ENCODE measurements at regions not wholly inside any gene's neighbourhood (a gene's known extent, or its start where the extent isn't known, plus 50 kb on each side); places are given as distances from the start of the nearest gene placed in this dataset.

DNA sequence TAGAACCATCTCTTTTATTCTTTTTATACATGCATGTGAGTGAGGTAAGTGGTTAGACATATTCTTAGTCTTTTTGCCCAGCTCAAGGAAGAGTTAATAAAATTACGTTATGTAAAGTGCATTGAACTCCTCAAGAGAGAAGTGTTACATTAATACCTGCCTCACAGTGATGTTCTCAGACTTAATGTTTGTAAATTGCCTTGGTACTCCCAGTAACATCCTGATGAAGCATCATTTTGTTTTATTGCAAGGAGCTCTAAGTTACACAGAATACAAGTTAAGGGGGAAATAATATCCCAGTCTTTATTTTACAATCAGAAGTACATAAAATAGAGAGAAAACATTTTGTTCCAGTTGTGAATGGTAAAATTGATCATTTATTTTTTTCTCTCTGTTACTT, 89.5 kb upstream of the ARRDC3 start:
- no peaks in the 10 kb centered on the region for H3K4me1 ChIP-seq (ENCODE audit: low read length)
- H3K9ac ChIP-seq (ENCODE audit: low read length): no peak overlapping the region
- no peak overlapping the region for H2AFZ ChIP-seq (ENCODE audit: low read depth, low read length)

DNA sequence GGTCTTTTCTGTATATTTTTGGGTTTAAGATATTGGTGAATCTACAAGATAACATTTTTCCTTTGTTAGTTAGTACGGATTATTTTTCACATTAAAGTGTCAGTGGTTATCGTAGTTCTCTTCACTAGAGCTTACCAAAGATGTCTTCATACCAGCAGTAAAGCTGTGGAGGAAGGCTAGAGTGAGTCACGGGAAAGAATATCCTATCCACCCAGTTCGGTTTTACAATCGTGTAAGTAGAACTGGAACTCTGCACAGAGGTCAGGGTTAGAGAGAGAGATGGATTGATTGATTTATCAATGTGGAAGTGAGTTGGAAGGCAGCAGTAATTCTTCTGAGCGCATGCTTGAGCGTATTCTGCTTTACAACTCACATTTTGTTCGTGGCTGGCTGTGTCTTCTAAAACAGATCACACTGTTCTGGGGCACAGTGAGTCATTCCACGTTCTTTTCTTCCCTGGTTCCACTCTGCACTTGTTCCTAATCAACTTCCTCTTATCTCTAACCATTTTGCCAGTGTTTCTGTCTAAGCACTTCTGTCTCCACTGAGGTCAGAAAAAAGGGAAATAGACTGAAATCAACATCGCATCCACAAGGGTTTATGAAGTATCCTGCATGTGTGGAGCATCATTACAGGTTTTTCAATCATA, 86.5 kb upstream of the ARRDC3 start:
- no peak overlapping the region for H2AFZ ChIP-seq (ENCODE audit: low read depth, low read length)
- no peak overlapping the region for H3K27ac ChIP-seq (ENCODE audit: low read length)
- TF ChIP-seq EZH2phosphoT487 (IDR thresholded peaks at IDR 0.05; ENCODE audit: low read depth): no peak
- TF ChIP-seq, protein P1, sequence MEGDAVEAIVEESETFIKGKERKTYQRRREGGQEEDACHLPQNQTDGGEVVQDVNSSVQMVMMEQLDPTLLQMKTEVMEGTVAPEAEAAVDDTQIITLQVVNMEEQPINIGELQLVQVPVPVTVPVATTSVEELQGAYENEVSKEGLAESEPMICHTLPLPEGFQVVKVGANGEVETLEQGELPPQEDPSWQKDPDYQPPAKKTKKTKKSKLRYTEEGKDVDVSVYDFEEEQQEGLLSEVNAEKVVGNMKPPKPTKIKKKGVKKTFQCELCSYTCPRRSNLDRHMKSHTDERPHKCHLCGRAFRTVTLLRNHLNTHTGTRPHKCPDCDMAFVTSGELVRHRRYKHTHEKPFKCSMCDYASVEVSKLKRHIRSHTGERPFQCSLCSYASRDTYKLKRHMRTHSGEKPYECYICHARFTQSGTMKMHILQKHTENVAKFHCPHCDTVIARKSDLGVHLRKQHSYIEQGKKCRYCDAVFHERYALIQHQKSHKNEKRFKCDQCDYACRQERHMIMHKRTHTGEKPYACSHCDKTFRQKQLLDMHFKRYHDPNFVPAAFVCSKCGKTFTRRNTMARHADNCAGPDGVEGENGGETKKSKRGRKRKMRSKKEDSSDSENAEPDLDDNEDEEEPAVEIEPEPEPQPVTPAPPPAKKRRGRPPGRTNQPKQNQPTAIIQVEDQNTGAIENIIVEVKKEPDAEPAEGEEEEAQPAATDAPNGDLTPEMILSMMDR (IDR thresholded peaks at IDR 0.05; ENCODE audit: low read depth, low read length): no peak
- no peaks in the 10 kb centered on the region for H3K27me3 ChIP-seq (ENCODE audit: low read depth, low read length)
- H4K20me1 ChIP-seq (ENCODE audit: insufficient read depth, low read length): no peaks in the 10 kb centered on the region
- no peak overlapping the region for H3K9ac ChIP-seq (ENCODE audit: low read length)
- no peaks in the 10 kb centered on the region for H3K36me3 ChIP-seq (replicated peaks; ENCODE audit: low read depth, low read length)
- H3K4me1 ChIP-seq (ENCODE audit: low read length): no peaks in the 10 kb centered on the region
- H3K79me2 ChIP-seq (ENCODE audit: low read length): no peaks in the 10 kb centered on the region
- H3K9me3 ChIP-seq (ENCODE audit: insufficient read depth, low read length): no peaks in the 10 kb centered on the region
- H3K4me3 ChIP-seq (ENCODE audit: low read length): no peak overlapping the region
- no peak overlapping the region for H3K4me2 ChIP-seq (ENCODE audit: low read length)

More for the DNA sequence above, 89.5 kb upstream of the ARRDC3 start:
- H3K79me2 ChIP-seq (ENCODE audit: low read length): no peaks in the 10 kb centered on the region
- no peaks in the 10 kb centered on the region for H3K36me3 ChIP-seq (replicated peaks; ENCODE audit: low read depth, low read length)
- H4K20me1 ChIP-seq (ENCODE audit: insufficient read depth, low read length): no peaks in the 10 kb centered on the region
- H3K27me3 ChIP-seq (ENCODE audit: low read depth, low read length): no peaks in the 10 kb centered on the region
- H3K27ac ChIP-seq (ENCODE audit: low read length): no peak overlapping the region
- H3K4me2 ChIP-seq (ENCODE audit: low read length): no peak overlapping the region
- no peaks in the 10 kb centered on the region for H3K9me3 ChIP-seq (ENCODE audit: insufficient read depth, low read length)
- TF ChIP-seq EZH2phosphoT487 (IDR thresholded peaks at IDR 0.05; ENCODE audit: low read depth): no peak
- TF ChIP-seq, protein P1 (IDR thresholded peaks at IDR 0.05; ENCODE audit: low read depth, low read length): no peak
- no peak overlapping the region for H3K4me3 ChIP-seq (ENCODE audit: low read length)

DNA sequence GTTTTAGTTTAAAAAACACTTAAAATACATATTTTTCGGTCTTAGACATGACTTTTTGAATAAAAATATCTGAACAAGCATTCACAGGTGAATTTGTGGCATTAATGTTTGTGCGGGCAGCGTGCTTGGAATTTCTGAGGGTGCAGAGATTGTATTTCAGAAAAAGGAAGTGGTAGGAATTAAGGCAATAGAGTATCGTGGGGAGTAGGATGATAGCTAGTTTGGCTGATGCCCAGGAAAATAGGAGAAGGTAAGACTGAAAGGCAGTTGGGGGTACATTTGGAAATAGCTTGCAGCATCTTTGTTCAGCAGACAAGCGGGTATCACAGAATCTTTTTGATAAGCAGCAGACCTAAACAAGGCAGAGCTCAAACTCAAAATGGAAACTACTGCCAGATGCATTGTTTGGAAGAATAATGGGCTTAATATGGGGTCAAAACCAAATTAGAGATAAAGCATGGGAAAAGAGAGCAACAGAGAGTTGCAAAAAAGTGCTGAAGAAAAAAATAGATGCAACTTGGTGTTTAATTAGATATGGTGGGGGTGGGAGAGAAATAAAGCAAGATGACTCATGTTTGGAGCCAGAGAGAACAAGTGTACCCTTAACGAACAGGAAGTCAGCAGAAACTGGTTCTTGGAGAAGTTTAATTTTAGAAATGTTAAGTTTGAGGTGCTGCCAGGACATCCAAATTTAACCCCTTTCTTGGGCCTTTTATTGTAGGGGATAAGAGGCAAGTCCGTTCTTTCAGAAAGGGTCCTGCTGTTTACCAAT, 85.7 kb upstream of the ARRDC3 start:
- Histone ChIP-seq H3K4me1 (ENCODE audit: low read length) (no peaks in the 10 kb centered on the region), H4K20me1 (ENCODE audit: insufficient read depth, low read length) (no peaks in the 10 kb centered on the region), H3K4me3 (ENCODE audit: low read length) (no peak overlapping the region), H3K36me3 (replicated peaks; ENCODE audit: low read depth, low read length) (no peaks in the 10 kb centered on the region), H3K27me3 (ENCODE audit: low read depth, low read length) (no peaks in the 10 kb centered on the region), H3K4me2 (ENCODE audit: low read length) (no peak overlapping the region), H3K9me3 (ENCODE audit: insufficient read depth, low read length) (no peaks in the 10 kb centered on the region), H3K27ac (ENCODE audit: low read length) (no peak overlapping the region), H3K79me2 (ENCODE audit: low read length) (no peaks in the 10 kb centered on the region), H3K9ac (ENCODE audit: low read length) (no peak overlapping the region), H2AFZ (ENCODE audit: low read depth, low read length) (no peak overlapping the region)
- TF ChIP-seq EZH2phosphoT487 (IDR thresholded peaks at IDR 0.05; ENCODE audit: low read depth): no peak
- TF ChIP-seq, protein P1 (IDR thresholded peaks at IDR 0.05; ENCODE audit: low read depth, low read length): no peak

DNA sequence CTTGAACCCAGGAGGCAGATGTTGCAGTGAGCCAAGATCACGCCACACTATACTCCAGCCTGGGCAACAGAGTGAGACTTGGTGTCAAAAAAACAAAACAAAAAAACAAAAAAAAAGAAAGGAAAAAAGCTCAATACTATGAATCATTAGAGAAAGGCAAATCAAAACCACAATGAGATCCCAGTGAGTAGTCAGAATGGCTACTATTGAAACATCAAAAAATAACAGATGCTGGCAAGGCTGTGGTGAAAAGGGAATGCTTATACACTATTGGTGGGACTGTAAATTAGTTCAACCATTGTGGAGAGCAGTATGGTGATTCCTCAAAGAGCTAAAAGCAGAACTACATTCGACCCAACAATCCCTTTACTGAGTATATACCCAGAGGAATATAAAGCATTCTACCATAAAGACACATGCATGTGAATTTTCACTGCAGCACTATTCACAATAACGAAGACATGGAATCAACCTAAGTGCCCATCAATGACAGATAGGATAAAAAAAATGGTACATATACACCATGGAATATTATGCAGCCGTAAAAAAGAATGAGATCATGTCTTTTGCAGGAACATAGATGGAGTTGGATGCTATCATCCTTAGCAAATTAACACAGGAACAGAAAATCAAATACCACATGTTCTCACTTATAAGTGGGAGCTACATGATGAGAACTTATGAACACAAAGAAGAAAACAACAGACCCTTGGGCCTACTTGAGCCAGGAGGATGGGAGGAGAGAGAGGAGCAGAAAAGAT, 81.9 kb upstream of the ARRDC3 start:
- H4K20me1 ChIP-seq (ENCODE audit: insufficient read depth, low read length): no peaks in the 10 kb centered on the region
- no peaks in the 10 kb centered on the region for H3K9me3 ChIP-seq (ENCODE audit: insufficient read depth, low read length)
- H3K79me2 ChIP-seq (ENCODE audit: low read length): no peaks in the 10 kb centered on the region
- H3K27me3 ChIP-seq (ENCODE audit: low read depth, low read length): no peaks in the 10 kb centered on the region
- no peaks in the 10 kb centered on the region for H3K36me3 ChIP-seq (replicated peaks; ENCODE audit: low read depth, low read length)
- no peak overlapping the region for H2AFZ ChIP-seq (ENCODE audit: low read depth, low read length)
- TF ChIP-seq EZH2phosphoT487 (IDR thresholded peaks at IDR 0.05; ENCODE audit: low read depth): no peak
- TF ChIP-seq, protein P1 (IDR thresholded peaks at IDR 0.05; ENCODE audit: low read depth, low read length): no peak
- no peak overlapping the region for H3K4me2 ChIP-seq (ENCODE audit: low read length)
- no peak overlapping the region for H3K4me3 ChIP-seq (ENCODE audit: low read length)
- no peak overlapping the region for H3K27ac ChIP-seq (ENCODE audit: low read length)
- no peaks in the 10 kb centered on the region for H3K4me1 ChIP-seq (ENCODE audit: low read length)
- no peak overlapping the region for H3K9ac ChIP-seq (ENCODE audit: low read length)

All from OCI-LY3 (cell line).